Karpas-422 (cell line): ENCODE measurements at regions not wholly inside any gene's neighbourhood (a gene's known extent, or its start where the extent isn't known, plus 50 kb on each side); places are given as distances from the start of the nearest gene placed in this dataset.

ENCODE experiments used
- DNase-seq: peaks from one replicate; pipeline ENCODE4 v3.0.0-alpha.2; 2015
- H2AFZ ChIP-seq: fragments of 200-600 bp; sonication (generic); 2 replicates; pipeline ENCODE4 v1.6.1; 2014; ENCODE audit warnings: antibody characterized with exemption, low read length, mixed read lengths
- H3K27ac ChIP-seq: fragments of 200-600 bp; sonication (generic); 2 replicates; pipeline ENCODE4 v1.5.1; 2014; ENCODE audit warnings: mild to moderate bottlenecking, low read length, moderate library complexity
- H3K27me3 ChIP-seq: fragments of 200-600 bp; sonication (generic); 2 replicates; pipeline ENCODE4 v1.6.1; 2014; ENCODE audit warnings: low read length, mixed read lengths
- H3K36me3 ChIP-seq: fragments of 200-600 bp; sonication (generic); 2 replicates; pipeline ENCODE4 v1.6.1; 2014; ENCODE audit warnings: low read length, mixed read lengths; ENCODE audit not compliant: insufficient read depth
- H3K4me1 ChIP-seq: fragments of 200-600 bp; sonication (generic); 2 replicates; pipeline ENCODE4 v1.6.1; 2014; ENCODE audit warnings: mild to moderate bottlenecking, low read length, mixed read lengths
- H3K4me2 ChIP-seq: fragments of 200-600 bp; sonication (generic); 2 replicates; pipeline ENCODE4 v1.6.1; 2014; ENCODE audit warnings: low read length, low read depth, mild to moderate bottlenecking; ENCODE audit not compliant: poor library complexity, severe bottlenecking
- H3K4me3 ChIP-seq: fragments of 200-600 bp; sonication (generic); 2 replicates; pipeline ENCODE4 v1.5.1; 2014; ENCODE audit warnings: mild to moderate bottlenecking, antibody characterized with exemption, low read length, mixed read lengths
- H3K79me2 ChIP-seq: fragments of 200-600 bp; sonication (generic); 2 replicates; pipeline ENCODE4 v1.6.1; 2014; ENCODE audit warnings: mild to moderate bottlenecking, low read length, mixed read lengths
- H3K9ac ChIP-seq: fragments of 200-600 bp; sonication (generic); 2 replicates; pipeline ENCODE4 v1.6.0; 2014; ENCODE audit warnings: low read length
- H3K9me2 ChIP-seq: fragments of 200-600 bp; sonication (generic), shearing (Covaris generic); replicated peaks from 2 replicates; pipeline ENCODE4 v1.6.0; 2014; ENCODE audit warnings: mild to moderate bottlenecking, low read length, moderate library complexity; ENCODE audit not compliant: insufficient read depth
- H3K9me3 ChIP-seq: fragments of 300-700, 200-600 bp; sonication (generic); 2 replicates; pipeline ENCODE4 v1.6.1; 2014; ENCODE audit warnings: low read length, mixed read lengths
- H4K20me1 ChIP-seq: fragments of 200-600 bp; sonication (generic); 2 replicates; pipeline ENCODE4 v1.6.1; 2014; ENCODE audit warnings: mild to moderate bottlenecking, antibody characterized with exemption, low read length, low read depth; ENCODE audit not compliant: insufficient read depth

DNA sequence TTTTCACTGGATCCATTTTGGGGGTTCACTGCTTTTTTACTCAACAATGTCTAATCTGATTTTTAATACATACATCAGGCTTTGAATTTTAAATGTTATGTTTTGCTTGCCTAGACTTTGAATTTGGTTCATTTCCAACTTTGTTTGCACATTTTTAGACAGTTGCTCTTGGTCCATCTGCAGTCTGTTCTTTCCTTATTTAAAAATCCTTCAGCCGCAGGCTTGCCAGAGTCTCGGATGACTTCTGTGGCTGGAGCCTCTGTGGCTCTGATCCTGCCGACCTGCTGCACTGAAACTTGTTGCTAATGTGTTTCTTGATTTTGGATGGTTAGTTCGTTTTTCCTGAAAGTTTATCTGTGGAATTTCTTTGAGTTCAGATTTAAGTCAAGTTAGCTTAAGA lies 172.0 kb upstream of the ALKAL2 start:
- Histone ChIP-seq H3K27me3 (no peaks in the 10 kb centered on the region), H4K20me1 (no peaks in the 10 kb centered on the region), H2AFZ (no peak overlapping the region), H3K4me3 (no peak overlapping the region), H3K36me3 (no peaks in the 10 kb centered on the region), H3K9me2 (no peaks in the 10 kb centered on the region), H3K4me1 (peaks cover 6% of the 10 kb centered on the region), H3K9me3 (no peaks in the 10 kb centered on the region), H3K79me2 (no peaks in the 10 kb centered on the region), H3K27ac (no peak overlapping the region), H3K4me2 (no peak overlapping the region), H3K9ac (no peak overlapping the region)
- DNase-seq, result no peak

DNA sequence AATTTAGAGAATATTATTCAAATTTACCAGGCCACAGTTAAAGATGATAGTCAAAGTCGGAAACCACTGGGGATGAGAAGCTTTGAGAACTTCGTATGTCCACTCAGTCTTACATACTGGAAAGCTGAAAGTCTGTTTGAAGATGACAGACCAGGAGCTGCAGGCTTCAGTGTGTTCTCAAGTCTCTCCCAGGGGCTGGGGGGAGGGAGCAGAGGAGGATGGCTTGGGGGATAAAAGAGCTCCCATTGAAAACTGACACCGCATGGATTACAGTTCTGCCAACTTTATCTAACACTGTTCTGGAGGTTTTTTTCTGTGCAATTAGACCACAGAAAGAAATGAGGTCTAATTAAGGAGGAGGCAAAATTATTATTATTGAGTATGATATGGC lies 170.5 kb upstream of the ALKAL2 start:
- H3K4me3 ChIP-seq, result no peak overlapping the region
- H3K27me3 ChIP-seq, result no peaks in the 10 kb centered on the region
- H3K27ac ChIP-seq, result no peak overlapping the region
- H3K79me2 ChIP-seq, result no peaks in the 10 kb centered on the region
- H4K20me1 ChIP-seq, result no peaks in the 10 kb centered on the region
- H3K9me3 ChIP-seq, result no peaks in the 10 kb centered on the region
- no peak overlapping the region for H3K4me2 ChIP-seq
- H3K9ac ChIP-seq, result no peak overlapping the region
- H3K9me2 ChIP-seq, result no peaks in the 10 kb centered on the region
- H3K36me3 ChIP-seq, result no peaks in the 10 kb centered on the region
- H2AFZ ChIP-seq, result no peak overlapping the region
- no peak for DNase-seq
- no peaks in the 10 kb centered on the region for H3K4me1 ChIP-seq

DNA sequence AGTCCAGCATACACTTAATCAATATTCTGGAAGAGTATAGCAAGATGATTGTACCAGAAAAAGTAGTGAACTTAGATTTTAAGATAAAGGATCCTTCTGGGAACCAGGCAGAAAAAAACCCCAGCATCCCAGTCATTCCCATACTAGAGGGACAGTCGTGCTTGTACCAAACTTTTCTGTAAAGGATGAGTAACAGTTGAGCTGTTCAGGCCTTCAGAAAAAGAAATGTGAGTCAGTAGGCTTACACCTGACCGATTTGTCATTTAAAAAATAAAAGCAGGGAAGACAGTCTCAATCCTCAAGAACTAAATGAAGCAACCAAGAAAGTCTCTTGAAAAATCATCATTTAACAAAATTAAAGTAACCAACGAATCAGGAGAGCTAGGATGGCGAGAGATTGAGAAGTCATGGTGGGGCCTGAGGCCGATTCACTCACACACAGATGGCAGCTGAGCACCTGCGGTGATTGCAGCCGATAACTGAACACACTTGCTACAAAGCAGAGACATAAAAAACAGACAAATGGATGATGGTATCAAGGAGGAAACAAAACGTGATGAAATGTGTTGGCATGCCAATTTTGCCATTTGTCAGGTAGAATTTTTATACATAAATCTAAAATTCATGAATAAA lies 170.0 kb upstream of the ALKAL2 start:
- H2AFZ ChIP-seq, result no peak overlapping the region
- no peaks in the 10 kb centered on the region for H4K20me1 ChIP-seq
- H3K9ac ChIP-seq, result no peak overlapping the region
- no peak overlapping the region for H3K4me3 ChIP-seq
- no peaks in the 10 kb centered on the region for H3K9me3 ChIP-seq
- H3K27me3 ChIP-seq, result no peaks in the 10 kb centered on the region
- H3K79me2 ChIP-seq, result no peaks in the 10 kb centered on the region
- H3K4me1 ChIP-seq, result no peaks in the 10 kb centered on the region
- no peak overlapping the region for H3K27ac ChIP-seq
- no peaks in the 10 kb centered on the region for H3K9me2 ChIP-seq
- DNase-seq, result no peak
- no peak overlapping the region for H3K4me2 ChIP-seq
- H3K36me3 ChIP-seq, result no peaks in the 10 kb centered on the region

DNA sequence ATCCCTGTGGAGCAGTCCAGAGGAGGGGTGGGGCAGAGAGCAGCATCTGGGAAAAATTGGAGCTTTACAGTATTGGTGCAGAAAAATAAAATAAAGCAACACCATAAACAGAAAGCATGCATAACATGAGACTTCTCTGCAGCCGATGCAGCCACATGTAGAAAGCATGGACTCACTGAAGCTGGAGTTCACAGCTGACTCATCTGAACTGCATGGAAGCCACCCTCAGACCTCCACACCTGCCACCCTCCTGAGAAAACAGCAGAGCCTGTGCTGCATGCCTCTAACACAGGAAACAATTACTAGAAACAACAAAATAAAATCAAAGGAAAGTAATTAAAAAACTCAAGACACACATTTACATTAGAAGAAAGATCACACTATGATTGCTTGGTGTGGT lies 169.4 kb upstream of the ALKAL2 start:
- H3K4me2 ChIP-seq, result no peak overlapping the region
- H3K79me2 ChIP-seq, result no peaks in the 10 kb centered on the region
- no peaks in the 10 kb centered on the region for H3K27me3 ChIP-seq
- no peak overlapping the region for H2AFZ ChIP-seq
- H3K4me3 ChIP-seq, result no peak overlapping the region
- DNase-seq, result no peak
- H3K9me3 ChIP-seq, result no peaks in the 10 kb centered on the region
- no peak overlapping the region for H3K27ac ChIP-seq
- H3K9me2 ChIP-seq, result no peaks in the 10 kb centered on the region
- no peak overlapping the region for H3K9ac ChIP-seq
- no peaks in the 10 kb centered on the region for H4K20me1 ChIP-seq
- H3K36me3 ChIP-seq, result no peaks in the 10 kb centered on the region
- H3K4me1 ChIP-seq, result no peaks in the 10 kb centered on the region

DNA sequence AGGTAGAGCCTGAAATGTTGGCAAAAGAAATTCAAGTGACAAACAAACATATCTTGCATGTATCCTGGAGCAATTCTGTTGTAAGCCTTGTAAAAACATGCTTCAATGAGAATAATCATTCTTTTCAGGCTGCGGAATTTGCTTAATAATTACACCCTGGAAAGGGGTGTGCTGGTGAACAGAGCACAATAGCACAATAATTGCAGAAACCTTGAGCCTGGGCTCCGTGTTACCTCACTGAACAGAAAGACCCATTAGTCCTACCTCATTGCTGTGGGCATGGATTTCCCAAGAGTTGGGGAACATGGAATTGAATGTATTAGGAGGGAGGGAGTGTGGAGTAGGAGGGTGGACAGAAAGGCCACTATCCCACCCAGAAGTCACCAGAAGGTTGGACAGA lies 168.0 kb upstream of the ALKAL2 start:
- Histone ChIP-seq H3K4me1 (no peaks in the 10 kb centered on the region), H3K27me3 (no peaks in the 10 kb centered on the region), H3K4me2 (no peak overlapping the region), H3K9me2 (no peaks in the 10 kb centered on the region), H3K27ac (no peak overlapping the region), H3K36me3 (no peaks in the 10 kb centered on the region), H2AFZ (no peak overlapping the region), H3K9ac (no peak overlapping the region), H3K4me3 (no peak overlapping the region), H4K20me1 (no peaks in the 10 kb centered on the region), H3K79me2 (no peaks in the 10 kb centered on the region), H3K9me3 (no peaks in the 10 kb centered on the region)
- DNase-seq, result no peak

DNA sequence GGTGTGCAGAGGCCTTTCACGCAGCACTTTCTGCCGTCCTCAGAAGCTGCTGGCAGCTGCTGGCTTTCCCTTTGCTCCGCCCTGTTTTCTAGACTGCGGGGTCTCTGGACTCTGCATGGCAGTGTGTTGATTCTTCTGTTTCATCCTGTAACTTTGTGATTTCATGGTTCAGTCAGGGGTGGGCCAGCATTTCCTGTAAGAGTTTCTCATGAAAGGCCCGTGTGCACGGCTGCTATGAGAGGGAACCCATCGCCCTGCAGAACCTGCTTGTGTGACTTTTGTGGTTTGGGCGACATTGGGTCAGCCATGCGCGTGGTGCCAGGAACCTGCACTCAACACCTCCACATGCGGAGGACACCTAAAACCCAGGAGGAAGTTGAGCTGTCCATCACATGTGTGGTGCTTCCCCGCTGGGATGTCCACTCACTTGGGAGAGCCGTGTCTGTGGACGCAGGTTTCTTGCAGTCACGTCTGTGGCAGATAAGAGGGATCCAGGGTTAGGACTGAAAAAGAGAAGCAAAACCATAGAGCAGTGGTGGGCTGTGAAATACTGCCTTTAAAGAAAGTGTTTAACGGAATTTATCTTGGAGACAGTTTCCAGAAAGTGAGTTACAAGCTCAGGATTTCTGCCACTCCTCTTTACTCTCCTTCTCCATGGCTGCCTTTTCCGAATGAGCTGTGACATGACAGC lies 167.3 kb upstream of the ALKAL2 start:
- Histone ChIP-seq H3K9ac (no peak overlapping the region), H4K20me1 (no peaks in the 10 kb centered on the region), H3K27ac (no peak overlapping the region), H3K79me2 (no peaks in the 10 kb centered on the region), H3K4me2 (no peak overlapping the region), H3K27me3 (no peaks in the 10 kb centered on the region), H3K9me2 (no peaks in the 10 kb centered on the region), H3K4me1 (no peaks in the 10 kb centered on the region), H2AFZ (no peak overlapping the region), H3K9me3 (no peaks in the 10 kb centered on the region), H3K4me3 (no peak overlapping the region), H3K36me3 (no peaks in the 10 kb centered on the region)
- no peak for DNase-seq

- H3K27me3 ChIP-seq, result no peaks in the 10 kb centered on the region
- no peaks in the 10 kb centered on the region for H3K9me2 ChIP-seq
- H3K9me3 ChIP-seq, result no peaks in the 10 kb centered on the region
- no peak overlapping the region for H3K27ac ChIP-seq
- no peak overlapping the region for H3K4me2 ChIP-seq
- H3K36me3 ChIP-seq, result no peaks in the 10 kb centered on the region
- no peak overlapping the region for H2AFZ ChIP-seq
- H4K20me1 ChIP-seq, result no peaks in the 10 kb centered on the region
- no peak overlapping the region for H3K4me3 ChIP-seq
- no peaks in the 10 kb centered on the region for H3K4me1 ChIP-seq
- no peaks in the 10 kb centered on the region for H3K79me2 ChIP-seq
- no peak overlapping the region for H3K9ac ChIP-seq
- no peak for DNase-seq
Observed at GRCh38 chr2:453132-453531, 165.2 kb upstream of the ALKAL2 start.

DNA sequence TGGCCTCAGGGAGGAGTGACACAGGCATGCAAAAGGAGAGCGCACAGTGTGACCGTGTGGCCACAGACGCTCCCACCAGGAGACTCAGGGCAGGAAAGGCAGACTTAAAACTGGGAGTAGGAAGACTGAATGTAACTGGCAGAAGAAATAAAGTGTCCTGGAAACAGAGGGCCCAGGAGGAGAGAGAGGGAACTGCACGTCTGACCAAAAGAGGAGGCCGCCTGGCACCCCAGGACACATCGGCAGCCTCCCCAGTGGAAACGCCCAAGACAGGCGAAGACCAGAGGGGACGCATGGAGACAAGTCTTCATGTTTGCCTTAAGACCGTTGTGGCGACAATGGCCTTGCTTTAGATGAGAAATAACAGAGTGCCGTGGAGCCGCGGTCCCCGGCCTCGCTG lies 163.6 kb upstream of the ALKAL2 start:
- no peak overlapping the region for H3K4me2 ChIP-seq
- H3K4me1 ChIP-seq, result peaks cover 12% of the 10 kb centered on the region
- DNase-seq, result no peak
- H3K9me3 ChIP-seq, result no peaks in the 10 kb centered on the region
- no peak overlapping the region for H3K9ac ChIP-seq
- H3K27ac ChIP-seq, result no peak overlapping the region
- H3K36me3 ChIP-seq, result no peaks in the 10 kb centered on the region
- H3K27me3 ChIP-seq, result no peaks in the 10 kb centered on the region
- H3K79me2 ChIP-seq, result no peaks in the 10 kb centered on the region
- H4K20me1 ChIP-seq, result no peaks in the 10 kb centered on the region
- no peaks in the 10 kb centered on the region for H3K9me2 ChIP-seq
- no peak overlapping the region for H3K4me3 ChIP-seq
- H2AFZ ChIP-seq, result no peak overlapping the region
